Mesenchymal stem cell (in vitro differentiated cells and primary cell): ENCODE measurements at regions not wholly inside any gene's neighbourhood (a gene's known extent, or its start where the extent isn't known, plus 50 kb on each side); places are given as distances from the start of the nearest gene placed in this dataset.

Experiments used
- DNase-seq: peaks from one replicate; pipeline ENCODE4 v3.0.0-alpha.2; 2013
- H2AFZ ChIP-seq: one replicate; pipeline ENCODE4 v1.6.1; 2013; ENCODE audit warnings: low read depth, mild to moderate bottlenecking, control low read depth, inconsistent platforms, low read length, moderate library complexity
- H2AK5ac ChIP-seq: 2 replicates; pipeline ENCODE4 v1.6.1; 2013; ENCODE audit warnings: low read length, moderate library complexity, mild to moderate bottlenecking, inconsistent platforms; ENCODE audit not compliant: severe bottlenecking
- H2BK120ac ChIP-seq: one replicate; pipeline ENCODE4 v1.6.1; 2013; ENCODE audit warnings: low read depth, mild to moderate bottlenecking, inconsistent platforms, low read length, moderate library complexity
- H2BK12ac ChIP-seq, 2 experiments: one replicate each; pipeline ENCODE4 v1.6.1; 2013; ENCODE audit warnings: inconsistent platforms in 2 of 2, low read length in 2 of 2, mild to moderate bottlenecking in 2 of 2, moderate library complexity in 2 of 2, control low read depth in 1 of 2
- H2BK15ac ChIP-seq: one replicate; pipeline ENCODE4 v1.6.1; 2013; ENCODE audit warnings: mild to moderate bottlenecking, low read depth, inconsistent platforms; ENCODE audit not compliant: poor library complexity, severe bottlenecking
- H2BK5ac ChIP-seq: 2 replicates; pipeline ENCODE4 v1.6.1; 2013; ENCODE audit warnings: low read depth, mild to moderate bottlenecking, low read length, control low read depth, inconsistent platforms; ENCODE audit not compliant: poor library complexity, severe bottlenecking
- H3K14ac ChIP-seq, 2 experiments: one replicate each; pipeline ENCODE4 v1.6.1; 2013; ENCODE audit warnings: inconsistent platforms in 2 of 2, low read length in 2 of 2, control low read depth in 1 of 2, mild to moderate bottlenecking in 1 of 2, moderate library complexity in 1 of 2
- H3K18ac ChIP-seq, 2 experiments: one replicate each; pipeline ENCODE4 v1.6.1; 2013; ENCODE audit warnings: inconsistent platforms in 2 of 2, low read length in 2 of 2, control low read depth in 1 of 2, low read depth in 1 of 2, mild to moderate bottlenecking in 1 of 2
- H3K23ac ChIP-seq, 2 experiments: one replicate each; pipeline ENCODE4 v1.6.1; 2013; ENCODE audit warnings: inconsistent platforms in 2 of 2, low read length in 2 of 2, mild to moderate bottlenecking in 2 of 2, moderate library complexity in 2 of 2, control low read depth in 1 of 2
- H3K27ac ChIP-seq: 2 replicates; pipeline ENCODE4 v1.5.1; 2013; ENCODE audit warnings: mild to moderate bottlenecking, moderate library complexity, low read length, control low read depth, inconsistent platforms; ENCODE audit not compliant: poor library complexity, severe bottlenecking
- H3K27me3 ChIP-seq, 2 experiments: 2 replicates each; pipeline versions ENCODE4 v1.6.1 to v1.7.0; 2013; ENCODE audit warnings: low read length in 2 of 2, mild to moderate bottlenecking in 2 of 2, moderate library complexity in 2 of 2, control low read depth in 1 of 2, inconsistent platforms in 1 of 2; ENCODE audit not compliant: control insufficient read depth in 1 of 2, insufficient read depth in 1 of 2
- H3K36me3 ChIP-seq, 2 experiments: 2 replicates each; pipeline versions ENCODE4 v1.6.1 to v1.7.0; 2013; ENCODE audit warnings: low read length in 2 of 2, control low read depth in 1 of 2, inconsistent platforms in 1 of 2, low read depth in 1 of 2, mild to moderate bottlenecking in 1 of 2; ENCODE audit not compliant: insufficient read depth in 2 of 2, control insufficient read depth in 1 of 2
- H3K4ac ChIP-seq, 2 experiments: one replicate each; pipeline ENCODE4 v1.6.1; 2013; ENCODE audit warnings: inconsistent platforms in 2 of 2, low read length in 2 of 2, mild to moderate bottlenecking in 2 of 2, moderate library complexity in 2 of 2, control low read depth in 1 of 2, low read depth in 1 of 2
- H3K4me1 ChIP-seq: 2 replicates; pipeline ENCODE4 v1.6.1; 2013; ENCODE audit warnings: low read depth, low read length, control low read depth; ENCODE audit not compliant: control insufficient read depth, insufficient read depth
- H3K4me2 ChIP-seq: 2 replicates; pipeline ENCODE4 v1.6.1; 2013; ENCODE audit warnings: low read length, mild to moderate bottlenecking, inconsistent platforms; ENCODE audit not compliant: poor library complexity, severe bottlenecking
- H3K4me3 ChIP-seq, 2 experiments: 2 replicates each; pipeline versions ENCODE4 v1.5.1 to v1.7.0; 2013; ENCODE audit warnings: low read length in 2 of 2, mild to moderate bottlenecking in 2 of 2, control low read depth in 1 of 2, low read depth in 1 of 2; ENCODE audit not compliant: insufficient read depth in 1 of 2
- H3K79me1 ChIP-seq: replicated peaks from 2 replicates; pipeline ENCODE4 v1.6.1; 2013; ENCODE audit warnings: mild to moderate bottlenecking, control low read depth, low read length, inconsistent platforms; ENCODE audit not compliant: poor library complexity, severe bottlenecking
- H3K9ac ChIP-seq: 2 replicates; pipeline ENCODE4 v1.7.0; 2013; ENCODE audit warnings: mild to moderate bottlenecking, low read length, moderate library complexity
- H3K9me3 ChIP-seq: 2 replicates; pipeline ENCODE4 v1.7.0; 2013; ENCODE audit warnings: mild to moderate bottlenecking, low read length; ENCODE audit not compliant: control insufficient read depth
- H4K8ac ChIP-seq: one replicate; pipeline ENCODE4 v1.6.1; 2013; ENCODE audit warnings: inconsistent platforms, mild to moderate bottlenecking, low read length, moderate library complexity
- H4K91ac ChIP-seq: one replicate; pipeline ENCODE4 v1.6.1; 2013; ENCODE audit warnings: mild to moderate bottlenecking, low read length, inconsistent platforms
- WGBS: methylation state at CpG from one replicate; pipeline ENCODE4 v1.1.7; 2013; ENCODE audit warnings: mixed read lengths; 5-methylcytosine and 5-hydroxymethylcytosine counted together

DNA sequence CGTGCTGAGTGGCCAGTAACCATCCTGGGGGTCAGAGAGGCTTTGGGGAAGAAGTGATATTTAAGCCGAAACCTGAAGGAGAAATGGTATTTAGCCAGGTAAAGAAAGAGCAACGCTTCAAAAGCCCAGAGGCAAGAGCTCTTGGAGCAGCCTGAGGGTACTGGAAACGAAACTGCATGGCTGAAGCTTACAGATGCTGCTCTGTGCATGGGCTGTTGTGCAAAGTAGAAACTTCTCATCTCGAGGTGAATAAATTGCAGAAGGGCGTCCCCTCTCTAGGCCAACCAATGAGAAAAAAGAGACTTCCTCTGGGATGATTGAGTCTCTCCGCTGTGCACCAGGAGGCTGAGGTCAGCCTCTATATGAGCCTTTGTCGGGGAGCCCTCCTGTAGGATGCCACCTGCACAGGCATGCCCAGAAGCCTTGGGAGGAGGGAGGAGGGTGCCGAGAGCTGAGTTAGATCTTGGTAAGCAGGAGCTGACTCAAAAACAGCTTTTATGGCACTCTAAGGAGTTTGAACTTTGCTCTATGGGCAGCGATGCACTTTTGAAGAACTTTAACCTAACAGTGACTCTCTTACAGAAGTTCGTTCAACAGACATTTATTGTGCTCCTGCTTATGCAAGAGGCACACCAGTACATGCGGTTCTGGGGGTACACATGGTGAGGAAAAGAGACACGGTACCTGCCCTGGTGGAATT, 61.6 kb upstream of the EDN1 start:
- Histone ChIP-seq H4K91ac (no peak overlapping the region), H2AFZ (no peak overlapping the region), H3K4me2 (no peak overlapping the region), H4K8ac (no peak overlapping the region), H3K9ac (no peak overlapping the region), H3K27ac (no peak overlapping the region), H3K18ac (no peak overlapping the region), H3K9me3 (no peaks in the 10 kb centered on the region), H3K36me3 (no peaks in the 10 kb centered on the region), H3K79me1 (no peaks in the 10 kb centered on the region), H3K4me3 (no peak overlapping the region), H3K4me1 (peaks cover 2% of the 10 kb centered on the region), H2BK15ac (no peak overlapping the region), H3K27me3 (no peaks in the 10 kb centered on the region), H2BK5ac (no peak overlapping the region), H3K4ac (no peak overlapping the region), H2AK5ac (no peak overlapping the region), H3K23ac (no peak overlapping the region), H2BK120ac (no peak overlapping the region), H2BK12ac (no peak overlapping the region), H3K14ac (no peak overlapping the region)
- 79% methylated on average over 13 of the region's 13 CpGs for WGBS
- no peak for DNase-seq

DNA sequence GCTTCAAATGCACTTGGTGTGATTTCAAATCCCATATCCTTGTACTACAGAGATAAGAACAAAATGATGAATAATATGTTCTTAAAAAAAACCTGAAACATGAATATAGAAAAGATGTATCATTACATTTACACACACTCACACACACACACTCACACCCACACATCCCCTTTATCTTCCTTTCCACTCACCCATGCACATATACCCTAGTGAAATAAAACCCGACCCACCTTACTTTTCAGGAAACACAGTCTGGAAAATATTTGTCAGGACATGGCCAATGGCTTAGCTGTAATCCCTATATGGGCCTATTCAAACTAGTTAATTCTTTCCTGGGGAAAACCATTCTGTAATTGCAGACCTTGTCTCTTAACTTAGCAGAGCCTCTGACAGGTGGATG, 60.8 kb upstream of the EDN1 start:
- H2AFZ ChIP-seq: no peak overlapping the region
- H2BK12ac ChIP-seq: no peak overlapping the region
- H2BK5ac ChIP-seq: no peak overlapping the region
- H3K4me1 ChIP-seq: peaks cover 4% of the 10 kb centered on the region
- no peak overlapping the region for H4K91ac ChIP-seq
- no peak overlapping the region for H2AK5ac ChIP-seq
- no peak overlapping the region for H3K14ac ChIP-seq
- no peak overlapping the region for H3K4me2 ChIP-seq
- no peaks in the 10 kb centered on the region for H3K9me3 ChIP-seq
- no peak overlapping the region for H3K4ac ChIP-seq
- no peak overlapping the region for H3K9ac ChIP-seq
- no peak overlapping the region for H3K4me3 ChIP-seq
- no peak overlapping the region for H3K23ac ChIP-seq
- H3K27ac ChIP-seq: no peak overlapping the region
- DNase-seq: no peak
- H4K8ac ChIP-seq: no peak overlapping the region
- H3K36me3 ChIP-seq: no peaks in the 10 kb centered on the region
- no peak overlapping the region for H2BK15ac ChIP-seq
- WGBS: 96% methylated on average over 1 of the region's 1 CpG
- no peaks in the 10 kb centered on the region for H3K79me1 ChIP-seq
- no peaks in the 10 kb centered on the region for H3K27me3 ChIP-seq
- H2BK120ac ChIP-seq: no peak overlapping the region
- H3K18ac ChIP-seq: no peak overlapping the region

DNA sequence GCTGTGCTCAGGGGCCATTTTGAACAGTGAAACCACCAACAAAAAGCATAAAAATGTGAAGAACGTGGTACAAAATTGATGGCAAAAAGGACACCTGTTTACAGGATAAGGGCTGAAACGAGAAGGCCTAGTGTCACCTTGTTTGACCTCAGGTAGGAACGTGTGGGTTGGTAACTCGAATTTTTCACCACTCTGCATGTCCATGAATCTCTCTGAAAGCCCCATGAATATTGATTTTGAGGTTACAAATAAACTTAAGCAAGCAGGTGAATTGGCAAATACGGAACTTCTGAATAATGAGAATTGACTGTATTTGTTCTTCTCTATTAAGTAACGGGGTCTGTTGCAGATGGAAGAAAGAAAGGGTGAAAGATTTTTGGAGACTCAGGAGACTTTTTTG, 59.6 kb upstream of the EDN1 start:
- Histone ChIP-seq H3K18ac (no peak overlapping the region), H3K27me3 (no peaks in the 10 kb centered on the region), H2BK5ac (no peak overlapping the region), H2BK15ac (no peak overlapping the region), H3K9me3 (no peaks in the 10 kb centered on the region), H2BK120ac (no peak overlapping the region), H3K9ac (no peak overlapping the region), H3K4me2 (no peak overlapping the region), H2AK5ac (no peak overlapping the region), H3K79me1 (no peaks in the 10 kb centered on the region), H4K8ac (no peak overlapping the region), H2BK12ac (no peak overlapping the region), H3K23ac (no peak overlapping the region), H3K4me1 (peaks cover 7% of the 10 kb centered on the region), H3K36me3 (no peaks in the 10 kb centered on the region), H4K91ac (no peak overlapping the region), H3K14ac (no peak overlapping the region), H3K4me3 (no peak overlapping the region), H3K4ac (no peak overlapping the region), H3K27ac (no peak overlapping the region), H2AFZ (no peak overlapping the region)
- 90% methylated on average over 5 of the region's 6 CpGs for WGBS
- DNase-seq: no peak

DNA sequence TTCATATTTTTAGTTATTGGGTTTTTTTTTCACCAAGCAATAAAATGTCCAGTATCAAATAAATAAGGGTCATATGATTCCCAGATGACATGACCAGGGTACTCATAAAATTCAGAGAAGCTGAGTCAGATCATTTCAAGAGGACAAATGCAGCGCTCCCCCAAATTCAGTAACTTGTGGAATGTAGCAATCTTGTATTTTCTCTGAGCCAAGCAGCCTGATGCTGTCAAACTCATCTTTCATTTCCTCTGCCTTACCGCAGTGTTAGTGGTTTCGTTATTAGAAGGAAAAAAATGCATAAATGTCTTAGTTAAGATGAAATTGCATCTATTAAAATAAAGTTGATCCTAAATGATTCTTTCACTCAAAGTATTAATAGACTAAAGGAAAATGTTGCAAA, 57.8 kb upstream of the EDN1 start:
- H3K79me1 ChIP-seq: no peaks in the 10 kb centered on the region
- H3K27ac ChIP-seq: no peak overlapping the region
- no peak overlapping the region for H3K23ac ChIP-seq
- H3K18ac ChIP-seq: no peak overlapping the region
- H2AK5ac ChIP-seq: no peak overlapping the region
- no peak overlapping the region for H3K9ac ChIP-seq
- H3K4me1 ChIP-seq: peaks cover 7% of the 10 kb centered on the region
- H2BK15ac ChIP-seq: no peak overlapping the region
- no peak overlapping the region for H4K8ac ChIP-seq
- no peak overlapping the region for H3K4me2 ChIP-seq
- H3K4ac ChIP-seq: no peak overlapping the region
- H2BK12ac ChIP-seq: no peak overlapping the region
- H3K9me3 ChIP-seq: no peaks in the 10 kb centered on the region
- no peak overlapping the region for H3K4me3 ChIP-seq
- no peak overlapping the region for H2AFZ ChIP-seq
- no peaks in the 10 kb centered on the region for H3K36me3 ChIP-seq
- H3K27me3 ChIP-seq: no peaks in the 10 kb centered on the region
- H3K14ac ChIP-seq: no peak overlapping the region
- no peak overlapping the region for H2BK120ac ChIP-seq
- no peak overlapping the region for H2BK5ac ChIP-seq
- no peak overlapping the region for H4K91ac ChIP-seq
- peak; percentile 10 for DNase-seq
- WGBS: 92% methylated on average over 1 of the region's 3 CpGs
